ENCODE measurements at regions not wholly inside any gene's neighbourhood (a gene's known extent, or its start where the extent isn't known, plus 50 kb on each side); places are given as distances from the start of the nearest gene placed in this dataset.

- DNase-seq (ENCODE audit: low read depth in 2 of 2) = no peak
These were observed 163.6 kb downstream of the HGF start for GRCh38 chr7:81606078-81606863.

GRCh38 chr7:81605493-81605892 is 164.4 kb downstream of the HGF start:
- DNase-seq (ENCODE audit: low read depth in 2 of 2) = no peak

- no peak for DNase-seq (ENCODE audit: low read depth in 2 of 2)
These were observed 165.1 kb downstream of the HGF start for GRCh38 chr7:81604808-81605174.

GRCh38 chr7:81604075-81604807 is 165.6 kb downstream of the HGF start:
- DNase-seq (ENCODE audit: low read depth in 2 of 2) = no peak

GRCh38 chr7:81600608-81601007 is 169.2 kb downstream of the HGF start:
- DNase-seq (ENCODE audit: low read depth in 2 of 2) = no peak

GRCh38 chr7:81598951-81599350 is 170.9 kb downstream of the HGF start:
- DNase-seq (ENCODE audit: low read depth in 2 of 2) = no peak

- no peak for DNase-seq (ENCODE audit: low read depth in 2 of 2)
These were observed 175.1 kb downstream of the HGF start for GRCh38 chr7:81594767-81595166.

GRCh38 chr7:81590131-81590530 is 179.7 kb downstream of the HGF start:
- no peak for DNase-seq (ENCODE audit: low read depth in 2 of 2)

- no peak for DNase-seq (ENCODE audit: low read depth in 2 of 2)
These were observed 185.2 kb downstream of the HGF start for GRCh38 chr7:81584667-81585066.

- DNase-seq (ENCODE audit: low read depth in 2 of 2) = no peak
These were observed 185.8 kb downstream of the HGF start for GRCh38 chr7:81583882-81584533.

GRCh38 chr7:81583090-81583489 is 186.8 kb downstream of the HGF start:
- DNase-seq (ENCODE audit: low read depth in 2 of 2) = no peak

- no peak for DNase-seq (ENCODE audit: low read depth in 2 of 2)
These were observed 192.1 kb downstream of the HGF start for GRCh38 chr7:81577642-81578340.

- no peak for DNase-seq (ENCODE audit: low read depth in 2 of 2)
These were observed 195.0 kb downstream of the HGF start for GRCh38 chr7:81574723-81575326.

- no peak for DNase-seq (ENCODE audit: low read depth in 2 of 2)
These were observed 195.9 kb downstream of the HGF start for GRCh38 chr7:81573932-81574331.

- DNase-seq (ENCODE audit: low read depth in 2 of 2) = no peak
These were observed 196.7 kb downstream of the HGF start for GRCh38 chr7:81573128-81573527.

- DNase-seq (ENCODE audit: low read depth in 2 of 2) = no peak
These were observed 207.3 kb downstream of the HGF start for GRCh38 chr7:81562581-81562980.

GRCh38 chr7:81560708-81561107 is 209.1 kb downstream of the HGF start:
- no peak for DNase-seq (ENCODE audit: low read depth in 2 of 2)

GRCh38 chr7:81549484-81550016 is 220.3 kb downstream of the HGF start:
- DNase-seq (ENCODE audit: low read depth in 2 of 2) = no peak

- DNase-seq (ENCODE audit: low read depth in 2 of 2) = no peak
These were observed 234.9 kb downstream of the HGF start for GRCh38 chr7:81534996-81535395.

GRCh38 chr7:81534446-81534845 is 235.4 kb downstream of the HGF start:
- no peak for DNase-seq (ENCODE audit: low read depth in 2 of 2)

- DNase-seq (ENCODE audit: low read depth in 2 of 2) = no peak
These were observed 235.9 kb downstream of the HGF start for GRCh38 chr7:81533931-81534330.

- no peak for DNase-seq (ENCODE audit: low read depth in 2 of 2)
These were observed 236.4 kb downstream of the HGF start for GRCh38 chr7:81533426-81533825.
